ENCODE measurements at regions not wholly inside any gene's neighbourhood (a gene's known extent, or its start where the extent isn't known, plus 50 kb on each side); places are given as distances from the start of the nearest gene placed in this dataset.
"Not testable (repeated sequence)": the region's sequence is repeated elsewhere in the genome, so short reads cannot be mapped to it uniquely, and the experiment has no call there.

- TF ChIP-seq CTCF, POLR2A (IDR thresholded peaks at IDR 0.05): not testable (repeated sequence)
Measured at GRCh38 chr6:48591158-48591557, 480.2 kb upstream of the PTCHD4 start.

All from testis (tissue), 2 donors.